Mesendoderm (in vitro differentiated cells): ENCODE measurements at regions not wholly inside any gene's neighbourhood (a gene's known extent, or its start where the extent isn't known, plus 50 kb on each side); places are given as distances from the start of the nearest gene placed in this dataset.
A peak's percentile ranks its signal among the peaks of the same experiment; 100 is the strongest.

Experiments
- DNase-seq: peaks from one replicate; pipeline ENCODE4 v3.0.0; 2013
- H2AK5ac ChIP-seq: 2 replicates; pipeline ENCODE4 v1.6.1; 2013; ENCODE audit warnings: low read length, inconsistent platforms
- H2BK120ac ChIP-seq: 2 replicates; pipeline ENCODE4 v1.6.1; 2013; ENCODE audit warnings: low read depth, mild to moderate bottlenecking, low read length, moderate library complexity, mixed read lengths
- H2BK15ac ChIP-seq: replicated peaks from 2 replicates; pipeline ENCODE4 v1.6.1; 2013; ENCODE audit warnings: low read depth, mild to moderate bottlenecking, moderate library complexity
- H2BK5ac ChIP-seq: 2 replicates; pipeline ENCODE4 v1.6.1; 2013; ENCODE audit warnings: low read length, inconsistent platforms
- H3K18ac ChIP-seq: 2 replicates; pipeline ENCODE4 v1.6.1; 2013; ENCODE audit warnings: mild to moderate bottlenecking, low read length, mixed read lengths
- H3K23ac ChIP-seq: one replicate; pipeline ENCODE4 v1.6.1; 2013; ENCODE audit warnings: low read length
- H3K27ac ChIP-seq: 2 replicates; pipeline ENCODE4 v1.5.1; 2013; ENCODE audit warnings: low read depth, mild to moderate bottlenecking, inconsistent platforms, low read length, moderate library complexity
- H3K27me3 ChIP-seq: 2 replicates; pipeline ENCODE4 v1.6.1; 2013; ENCODE audit warnings: low read length, control low read depth, mild to moderate bottlenecking, inconsistent platforms; ENCODE audit not compliant: insufficient read depth, poor library complexity
- H3K36me3 ChIP-seq: 2 replicates; pipeline ENCODE4 v1.6.1; 2013; ENCODE audit warnings: low read length, inconsistent platforms; ENCODE audit not compliant: control insufficient read depth, insufficient read depth
- H3K4ac ChIP-seq: one replicate; pipeline ENCODE4 v1.6.1; 2013; ENCODE audit warnings: low read depth, mild to moderate bottlenecking, low read length, moderate library complexity
- H3K4me1 ChIP-seq: 2 replicates; pipeline ENCODE4 v1.6.1; 2013; ENCODE audit warnings: low read depth, low read length, inconsistent platforms; ENCODE audit not compliant: control insufficient read depth
- H3K4me2 ChIP-seq: 2 replicates; pipeline ENCODE4 v1.6.1; 2013; ENCODE audit warnings: low read length
- H3K4me3 ChIP-seq: 2 replicates; pipeline ENCODE4 v1.5.1; 2013; ENCODE audit warnings: mild to moderate bottlenecking, low read length
- H3K56ac ChIP-seq: one replicate; pipeline ENCODE4 v1.6.1; 2013; ENCODE audit warnings: low read length
- H3K79me1 ChIP-seq: 2 replicates; pipeline ENCODE4 v1.6.1; 2013; ENCODE audit warnings: low read length, inconsistent platforms
- H3K79me2 ChIP-seq: 2 replicates; pipeline ENCODE4 v1.6.1; 2013; ENCODE audit warnings: mild to moderate bottlenecking, low read length; ENCODE audit not compliant: control insufficient read depth, insufficient read depth
- H3K9ac ChIP-seq: 2 replicates; pipeline ENCODE4 v1.6.1; 2013; ENCODE audit warnings: low read length, inconsistent platforms
- H4K5ac ChIP-seq: one replicate; pipeline ENCODE4 v1.6.1; 2013; ENCODE audit warnings: low read length
- H4K8ac ChIP-seq: one replicate; pipeline ENCODE4 v1.6.1; 2013; ENCODE audit warnings: low read depth, mild to moderate bottlenecking, control low read depth, low read length, moderate library complexity
- WGBS: extraction: QIAGEN DNeasy Blood & Tissue Kit; methylation state at CpG from one replicate; pipeline ENCODE4 v1.1.7; 2013; ENCODE audit warnings: low lambda C conversion rate, missing lambda C conversion rate; ENCODE audit not compliant: insufficient coverage; ENCODE audit errors: extremely low coverage; 5-methylcytosine and 5-hydroxymethylcytosine counted together

DNA sequence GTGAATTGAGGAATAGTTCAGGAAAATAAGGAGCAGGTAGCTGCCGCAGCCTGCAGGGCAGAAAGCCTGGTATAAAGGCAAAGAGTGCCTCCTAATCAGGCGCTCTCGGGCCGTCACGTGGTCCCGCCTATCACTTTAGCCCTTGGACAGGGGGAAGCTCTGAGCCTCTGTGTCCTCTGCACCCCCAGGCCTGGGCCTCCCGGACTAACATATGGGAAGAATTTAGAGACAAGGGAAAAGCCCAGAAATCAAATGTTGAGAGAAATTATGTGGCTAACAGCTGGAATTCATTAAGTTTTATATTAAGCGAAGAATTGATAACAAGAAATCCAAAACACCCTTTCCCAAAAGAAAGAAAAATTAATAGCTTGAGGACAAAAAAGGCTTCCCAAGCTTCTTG, 417.7 kb downstream of the ATP23 start:
- no peaks in the 10 kb centered on the region for H3K4me1 ChIP-seq
- H3K4me3 ChIP-seq = no peak overlapping the region
- H3K27ac ChIP-seq = no peak overlapping the region
- no peak overlapping the region for H3K23ac ChIP-seq
- no peak overlapping the region for H3K56ac ChIP-seq
- H3K4ac ChIP-seq = no peak overlapping the region
- no peaks in the 10 kb centered on the region for H3K79me1 ChIP-seq
- no peak overlapping the region for H2BK15ac ChIP-seq
- DNase-seq = no peak
- H3K36me3 ChIP-seq = no peaks in the 10 kb centered on the region
- H2AK5ac ChIP-seq = no peak overlapping the region
- H2BK5ac ChIP-seq = no peak overlapping the region
- H3K18ac ChIP-seq = no peak overlapping the region
- H3K9ac ChIP-seq = no peak overlapping the region
- no CpG with 5 or more reads among the region's 8 CpGs for WGBS
- H3K27me3 ChIP-seq = no peaks in the 10 kb centered on the region
- no peak overlapping the region for H3K4me2 ChIP-seq
- no peaks in the 10 kb centered on the region for H3K79me2 ChIP-seq
- H4K5ac ChIP-seq = no peak overlapping the region
- H4K8ac ChIP-seq = no peak overlapping the region
- H2BK120ac ChIP-seq = no peak overlapping the region

DNA sequence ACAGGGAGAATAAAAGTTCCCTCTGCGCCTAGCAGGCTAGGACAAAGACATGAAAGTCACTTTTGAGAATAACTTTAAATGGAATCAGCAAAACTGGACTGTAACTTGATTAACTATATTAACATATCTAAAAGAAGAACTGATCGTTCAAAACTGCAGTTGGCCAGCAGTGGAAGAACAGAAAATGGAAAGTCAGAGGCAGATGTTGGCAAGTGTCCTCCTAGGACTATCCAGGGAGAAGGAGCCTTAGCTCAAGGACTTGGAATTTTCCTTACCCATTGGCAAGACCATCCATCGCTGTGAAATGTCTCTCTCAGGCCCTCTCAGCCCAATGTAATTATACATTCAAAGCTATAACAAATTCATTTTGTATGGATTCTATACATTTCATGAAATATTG, 419.7 kb downstream of the ATP23 start:
- no peak overlapping the region for H3K4ac ChIP-seq
- no peak overlapping the region for H3K4me3 ChIP-seq
- no peak overlapping the region for H2BK5ac ChIP-seq
- no peak overlapping the region for H4K5ac ChIP-seq
- H3K4me1 ChIP-seq = no peaks in the 10 kb centered on the region
- H2BK120ac ChIP-seq = no peak overlapping the region
- H3K79me1 ChIP-seq = no peaks in the 10 kb centered on the region
- no peak overlapping the region for H2BK15ac ChIP-seq
- no peak overlapping the region for H3K4me2 ChIP-seq
- no CpG with 5 or more reads among the region's 3 CpGs for WGBS
- no peaks in the 10 kb centered on the region for H3K36me3 ChIP-seq
- DNase-seq = no peak
- H4K8ac ChIP-seq = no peak overlapping the region
- H3K27ac ChIP-seq = no peak overlapping the region
- H3K18ac ChIP-seq = no peak overlapping the region
- H3K23ac ChIP-seq = no peak overlapping the region
- no peaks in the 10 kb centered on the region for H3K27me3 ChIP-seq
- no peak overlapping the region for H2AK5ac ChIP-seq
- H3K56ac ChIP-seq = no peak overlapping the region
- no peaks in the 10 kb centered on the region for H3K79me2 ChIP-seq
- H3K9ac ChIP-seq = no peak overlapping the region

DNA sequence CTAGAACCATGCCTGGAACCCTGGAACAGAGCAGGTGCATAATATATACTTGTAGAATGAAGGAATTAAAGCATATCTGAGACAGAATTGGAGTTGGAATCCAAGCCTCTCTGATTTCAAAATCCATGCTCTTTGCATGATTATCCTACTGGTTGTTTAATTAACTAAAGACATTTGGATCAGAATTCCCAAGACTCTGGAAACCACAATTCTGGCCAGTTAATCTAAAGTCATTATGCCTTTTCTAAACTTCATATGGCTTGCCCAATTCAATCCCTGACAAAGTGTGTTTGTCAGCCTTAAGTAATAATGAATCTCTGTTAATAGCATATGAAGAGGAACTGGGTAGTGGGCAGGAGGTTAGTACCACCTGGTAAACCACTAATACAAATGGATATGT, 422.6 kb downstream of the ATP23 start:
- Histone ChIP-seq H4K5ac (no peak overlapping the region), H3K4ac (no peak overlapping the region), H3K23ac (no peak overlapping the region), H3K4me3 (no peak overlapping the region), H3K9ac (no peak overlapping the region), H3K79me1 (no peaks in the 10 kb centered on the region), H3K27me3 (no peaks in the 10 kb centered on the region), H3K56ac (no peak overlapping the region), H3K4me2 (no peak overlapping the region), H4K8ac (no peak overlapping the region), H3K79me2 (no peaks in the 10 kb centered on the region), H2BK15ac (no peak overlapping the region), H2AK5ac (no peak overlapping the region), H2BK120ac (no peak overlapping the region), H3K4me1 (no peaks in the 10 kb centered on the region), H2BK5ac (no peak overlapping the region), H3K36me3 (no peaks in the 10 kb centered on the region), H3K18ac (no peak overlapping the region), H3K27ac (no peak overlapping the region)
- DNase-seq = no peak

DNA sequence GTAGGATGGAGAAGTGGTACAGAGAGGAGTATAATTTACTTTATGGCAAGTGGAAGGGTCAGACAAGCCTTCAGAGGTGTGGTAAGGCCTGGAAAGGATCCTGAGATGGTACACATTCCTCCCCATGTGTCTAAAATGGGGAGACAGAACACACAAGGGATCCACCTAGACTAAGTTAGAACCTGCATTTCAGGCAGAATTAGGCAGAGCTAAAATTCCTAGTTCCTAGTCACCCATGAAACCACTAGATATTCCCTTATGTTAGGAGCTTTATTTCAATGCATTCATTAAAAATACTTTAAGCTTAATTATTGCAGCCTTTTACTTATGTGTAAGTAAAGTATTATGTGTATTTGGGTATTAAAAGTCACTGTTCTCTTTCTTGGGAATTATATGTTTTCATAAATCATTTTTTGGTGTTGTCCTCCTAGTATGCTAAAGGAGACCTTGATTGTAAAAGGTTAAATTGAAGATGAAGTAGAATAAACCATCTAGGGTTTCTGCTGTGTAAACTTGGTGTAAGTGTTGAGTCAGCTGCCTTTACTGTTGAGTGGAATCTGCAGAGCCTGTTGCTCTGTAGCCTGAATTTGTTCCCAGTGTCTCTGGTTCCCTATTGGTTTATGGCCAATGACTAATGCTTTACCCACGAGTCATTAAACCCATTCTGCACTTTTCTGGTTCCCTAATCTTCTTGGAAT, 423.2 kb downstream of the ATP23 start:
- WGBS = no CpG with 5 or more reads among the region's 1 CpG
- H3K4me3 ChIP-seq = no peak overlapping the region
- H3K4ac ChIP-seq = no peak overlapping the region
- H3K4me2 ChIP-seq = no peak overlapping the region
- H3K27me3 ChIP-seq = no peaks in the 10 kb centered on the region
- no peak overlapping the region for H2BK120ac ChIP-seq
- no peak overlapping the region for H2AK5ac ChIP-seq
- no peaks in the 10 kb centered on the region for H3K4me1 ChIP-seq
- no peak overlapping the region for H3K56ac ChIP-seq
- no peak overlapping the region for H3K9ac ChIP-seq
- H3K23ac ChIP-seq = no peak overlapping the region
- no peak overlapping the region for H3K18ac ChIP-seq
- no peak overlapping the region for H4K5ac ChIP-seq
- H2BK5ac ChIP-seq = no peak overlapping the region
- no peaks in the 10 kb centered on the region for H3K79me2 ChIP-seq
- DNase-seq = peak; percentile 56
- no peaks in the 10 kb centered on the region for H3K79me1 ChIP-seq
- H4K8ac ChIP-seq = no peak overlapping the region
- H3K36me3 ChIP-seq = no peaks in the 10 kb centered on the region
- H3K27ac ChIP-seq = no peak overlapping the region
- H2BK15ac ChIP-seq = no peak overlapping the region

DNA sequence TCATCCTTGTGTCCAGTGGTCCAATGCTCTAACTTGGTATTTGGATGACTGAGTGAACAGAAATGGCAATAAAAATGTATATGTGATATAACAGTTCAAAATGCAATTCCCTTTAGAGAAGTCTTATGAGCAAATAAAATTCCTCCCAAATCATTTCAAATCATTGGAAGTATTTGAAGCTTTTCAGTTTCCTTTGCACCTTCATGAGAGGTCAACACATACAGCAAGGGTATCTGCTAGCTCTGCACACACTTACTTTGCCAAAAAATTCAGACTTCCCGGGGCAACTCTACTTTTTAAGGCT, 423.7 kb downstream of the ATP23 start:
- Histone ChIP-seq H2BK15ac (no peak overlapping the region), H3K4me3 (no peak overlapping the region), H3K18ac (no peak overlapping the region), H3K27ac (no peak overlapping the region), H3K36me3 (no peaks in the 10 kb centered on the region), H2BK5ac (no peak overlapping the region), H4K8ac (no peak overlapping the region), H3K23ac (no peak overlapping the region), H2AK5ac (no peak overlapping the region), H3K56ac (no peak overlapping the region), H3K79me1 (no peaks in the 10 kb centered on the region), H2BK120ac (no peak overlapping the region), H3K4ac (no peak overlapping the region), H3K27me3 (no peaks in the 10 kb centered on the region), H3K9ac (no peak overlapping the region), H3K79me2 (no peaks in the 10 kb centered on the region), H3K4me2 (no peak overlapping the region), H3K4me1 (no peaks in the 10 kb centered on the region), H4K5ac (no peak overlapping the region)
- WGBS = no CpG with 5 or more reads among the region's 1 CpG
- no peak for DNase-seq

DNA sequence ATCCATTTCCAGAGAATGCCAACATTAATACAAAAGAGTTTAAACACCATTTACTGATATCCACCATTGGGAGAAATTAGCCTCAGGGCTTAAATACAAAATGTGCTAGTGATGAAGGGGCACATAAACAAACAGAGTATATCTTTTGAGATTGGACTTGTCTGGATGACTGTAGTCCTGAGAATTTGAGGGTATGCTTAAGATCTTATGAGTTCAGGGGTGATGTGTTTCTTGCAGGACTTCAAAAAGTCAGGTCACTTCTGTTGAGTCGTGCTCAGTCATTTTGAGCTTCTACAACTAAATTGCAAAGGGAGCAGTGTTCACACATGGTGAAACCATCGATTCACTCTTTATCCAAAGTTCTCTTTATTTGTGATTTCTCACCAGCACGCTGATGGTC, 425.7 kb downstream of the ATP23 start:
- H4K5ac ChIP-seq = no peak overlapping the region
- no peak overlapping the region for H2BK15ac ChIP-seq
- no peaks in the 10 kb centered on the region for H3K79me1 ChIP-seq
- no peak overlapping the region for H3K23ac ChIP-seq
- H3K79me2 ChIP-seq = no peaks in the 10 kb centered on the region
- H3K18ac ChIP-seq = no peak overlapping the region
- no peak overlapping the region for H3K4me3 ChIP-seq
- H3K4me2 ChIP-seq = no peak overlapping the region
- H3K27me3 ChIP-seq = no peaks in the 10 kb centered on the region
- WGBS = no CpG with 5 or more reads among the region's 3 CpGs
- no peak overlapping the region for H2BK5ac ChIP-seq
- H4K8ac ChIP-seq = no peak overlapping the region
- H3K56ac ChIP-seq = no peak overlapping the region
- H3K9ac ChIP-seq = no peak overlapping the region
- H3K4ac ChIP-seq = no peak overlapping the region
- H3K27ac ChIP-seq = no peak overlapping the region
- no peaks in the 10 kb centered on the region for H3K36me3 ChIP-seq
- DNase-seq = no peak
- no peak overlapping the region for H2BK120ac ChIP-seq
- no peak overlapping the region for H2AK5ac ChIP-seq
- H3K4me1 ChIP-seq = no peaks in the 10 kb centered on the region
